ENCODE measurements at regions not wholly inside any gene's neighbourhood (a gene's known extent, or its start where the extent isn't known, plus 50 kb on each side); places are given as distances from the start of the nearest gene placed in this dataset.

- Histone ChIP-seq H3K27me3 (ENCODE audit: low read depth, low read length) (no peaks in the 10 kb centered on the region), H3K9me3 (ENCODE audit: insufficient read depth, low read length) (no peaks in the 10 kb centered on the region), H3K4me2 (ENCODE audit: low read length) (no peak overlapping the region)
These were observed 113.9 kb downstream of the C5orf15 start for GRCh38 chr5:133854554-133854953.

GRCh38 chr5:133853646-133854365 lies 114.6 kb downstream of the C5orf15 start:
- TF ChIP-seq CTCF (IDR thresholded peaks at IDR 0.05; ENCODE audit: low read depth, low read length) (no peak), EZH2phosphoT487 (IDR thresholded peaks at IDR 0.05; ENCODE audit: low read depth) (no peak)
- Histone ChIP-seq H3K4me2 (ENCODE audit: low read length) (no peak overlapping the region), H3K9me3 (ENCODE audit: insufficient read depth, low read length) (no peaks in the 10 kb centered on the region), H3K27me3 (ENCODE audit: low read depth, low read length) (no peaks in the 10 kb centered on the region), H2AFZ (ENCODE audit: low read depth, low read length) (no peak overlapping the region), H4K20me1 (ENCODE audit: insufficient read depth, low read length) (no peaks in the 10 kb centered on the region), H3K79me2 (ENCODE audit: low read length) (no peaks in the 10 kb centered on the region), H3K4me1 (ENCODE audit: low read length) (no peaks in the 10 kb centered on the region), H3K4me3 (ENCODE audit: low read length) (no peak overlapping the region), H3K36me3 (replicated peaks; ENCODE audit: low read depth, low read length) (no peaks in the 10 kb centered on the region), H3K27ac (ENCODE audit: low read length) (no peak overlapping the region), H3K9ac (ENCODE audit: low read length) (no peak overlapping the region)

More at GRCh38 chr5:133854554-133854953, 113.9 kb downstream of the C5orf15 start:
- H2AFZ ChIP-seq (ENCODE audit: low read depth, low read length): no peak overlapping the region
- H3K4me3 ChIP-seq (ENCODE audit: low read length): no peak overlapping the region
- no peaks in the 10 kb centered on the region for H3K36me3 ChIP-seq (replicated peaks; ENCODE audit: low read depth, low read length)
- no peak overlapping the region for H3K9ac ChIP-seq (ENCODE audit: low read length)
- H3K27ac ChIP-seq (ENCODE audit: low read length): no peak overlapping the region
- H4K20me1 ChIP-seq (ENCODE audit: insufficient read depth, low read length): no peaks in the 10 kb centered on the region
- no peaks in the 10 kb centered on the region for H3K4me1 ChIP-seq (ENCODE audit: low read length)
- TF ChIP-seq CTCF (IDR thresholded peaks at IDR 0.05; ENCODE audit: low read depth, low read length) (no peak), EZH2phosphoT487 (IDR thresholded peaks at IDR 0.05; ENCODE audit: low read depth) (no peak)
- H3K79me2 ChIP-seq (ENCODE audit: low read length): no peaks in the 10 kb centered on the region

- Histone ChIP-seq H3K9me3 (ENCODE audit: insufficient read depth, low read length) (no peaks in the 10 kb centered on the region), H3K27me3 (ENCODE audit: low read depth, low read length) (no peaks in the 10 kb centered on the region), H3K4me1 (ENCODE audit: low read length) (no peaks in the 10 kb centered on the region), H4K20me1 (ENCODE audit: insufficient read depth, low read length) (no peaks in the 10 kb centered on the region), H3K9ac (ENCODE audit: low read length) (no peak overlapping the region), H3K4me2 (ENCODE audit: low read length) (no peak overlapping the region), H2AFZ (ENCODE audit: low read depth, low read length) (no peak overlapping the region), H3K27ac (ENCODE audit: low read length) (no peak overlapping the region), H3K36me3 (replicated peaks; ENCODE audit: low read depth, low read length) (no peaks in the 10 kb centered on the region), H3K79me2 (ENCODE audit: low read length) (no peaks in the 10 kb centered on the region), H3K4me3 (ENCODE audit: low read length) (no peak overlapping the region)
- no peak for TF ChIP-seq EZH2phosphoT487 (IDR thresholded peaks at IDR 0.05; ENCODE audit: low read depth)
- TF ChIP-seq CTCF (IDR thresholded peaks at IDR 0.05; ENCODE audit: low read depth, low read length): no peak
These were observed 116.9 kb downstream of the C5orf15 start for GRCh38 chr5:133851521-133851920.

GRCh38 chr5:133850811-133851210 lies 117.6 kb downstream of the C5orf15 start:
- H3K4me3 ChIP-seq (ENCODE audit: low read length): no peak overlapping the region

More at GRCh38 chr5:133850811-133851210, 117.6 kb downstream of the C5orf15 start:
- Histone ChIP-seq H3K27ac (ENCODE audit: low read length) (no peak overlapping the region), H3K9ac (ENCODE audit: low read length) (no peak overlapping the region), H4K20me1 (ENCODE audit: insufficient read depth, low read length) (no peaks in the 10 kb centered on the region), H3K4me1 (ENCODE audit: low read length) (no peaks in the 10 kb centered on the region), H3K36me3 (replicated peaks; ENCODE audit: low read depth, low read length) (no peaks in the 10 kb centered on the region), H3K79me2 (ENCODE audit: low read length) (no peaks in the 10 kb centered on the region), H3K27me3 (ENCODE audit: low read depth, low read length) (no peaks in the 10 kb centered on the region), H3K9me3 (ENCODE audit: insufficient read depth, low read length) (no peaks in the 10 kb centered on the region), H2AFZ (ENCODE audit: low read depth, low read length) (no peak overlapping the region), H3K4me2 (ENCODE audit: low read length) (no peak overlapping the region)
- no peak for TF ChIP-seq EZH2phosphoT487 (IDR thresholded peaks at IDR 0.05; ENCODE audit: low read depth)
- no peak for TF ChIP-seq CTCF (IDR thresholded peaks at IDR 0.05; ENCODE audit: low read depth, low read length)

All from OCI-LY3 (cell line).